Suppressor macrophage treated with lipopolysaccharide for 1 hour (primary cell): ENCODE measurements at regions not wholly inside any gene's neighbourhood (a gene's known extent, or its start where the extent isn't known, plus 50 kb on each side); places are given as distances from the start of the nearest gene placed in this dataset.

ENCODE experiments used
- DNase-seq, 3 donors: peaks; one replicate each; pipeline ENCODE4 v3.0.0-alpha.2; 2020 to 2022

DNA sequence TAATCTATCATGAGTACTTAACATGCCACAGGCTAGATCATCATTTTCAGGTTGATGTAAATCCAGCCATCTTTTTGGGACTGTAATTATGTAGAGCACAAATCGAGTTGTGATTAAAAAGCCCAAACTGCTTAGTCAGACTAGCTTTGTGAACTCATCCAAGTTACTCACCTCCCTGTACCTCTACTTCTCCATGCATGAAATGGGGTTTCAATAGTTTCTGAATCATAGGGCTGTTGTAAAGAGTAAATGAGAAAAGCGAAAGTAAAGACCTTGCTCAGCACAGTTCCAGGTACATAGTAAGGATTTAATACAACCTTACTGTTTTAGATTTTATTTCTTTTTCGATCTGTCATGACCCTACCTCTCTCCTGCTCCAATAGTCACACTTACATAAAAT is 85.6 kb upstream of the GAP43 start:
- DNase-seq: no peak

- DNase-seq: no peak
Observed at GRCh38 chr3:115547207-115547606, 76.1 kb upstream of the GAP43 start.

DNA sequence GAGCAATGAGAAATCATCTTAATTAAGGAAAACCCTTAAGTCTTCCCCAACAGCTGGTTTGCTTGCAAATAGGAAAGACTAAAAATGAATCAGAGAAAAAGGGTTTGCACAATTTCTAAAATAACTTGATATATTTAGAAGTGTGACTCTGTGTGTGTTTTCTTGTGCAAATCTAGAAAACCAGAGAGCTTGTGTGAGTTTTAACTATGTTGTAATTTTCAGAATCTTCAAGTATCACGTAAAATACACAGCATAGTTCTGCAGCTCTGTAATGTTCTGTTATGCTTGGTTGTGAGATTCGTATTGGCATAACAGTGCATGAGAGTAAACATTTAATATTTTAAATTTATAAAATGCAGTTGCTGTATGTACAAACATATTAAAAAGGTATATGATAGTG is 74.7 kb upstream of the GAP43 start:
- no peak for DNase-seq

GRCh38 chr3:115549071-115549470 is 74.2 kb upstream of the GAP43 start:
- DNase-seq: no peak

DNA sequence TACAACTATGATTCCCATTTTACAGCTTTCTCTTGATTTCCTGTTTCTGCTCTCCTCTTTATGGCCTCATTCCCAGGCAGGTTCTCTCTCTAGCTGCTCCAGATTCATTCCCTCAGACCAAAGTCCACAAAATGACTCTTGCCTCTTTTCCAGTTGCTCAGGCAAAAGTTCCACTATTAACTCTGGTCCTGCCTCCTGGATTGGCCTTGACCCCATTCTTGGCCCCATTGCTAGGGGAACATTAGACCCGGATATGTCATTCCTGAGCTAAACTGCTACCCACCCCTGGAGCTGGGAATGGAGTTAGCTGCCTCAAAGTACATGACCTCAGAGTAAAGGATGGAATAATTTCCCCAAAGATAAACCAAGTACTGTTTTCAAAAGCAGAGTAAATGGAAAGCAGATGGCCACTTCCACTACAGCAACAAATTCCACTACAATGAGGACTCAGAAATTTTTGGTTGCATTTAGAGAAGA is 73.0 kb upstream of the GAP43 start:
- DNase-seq: no peak

DNA sequence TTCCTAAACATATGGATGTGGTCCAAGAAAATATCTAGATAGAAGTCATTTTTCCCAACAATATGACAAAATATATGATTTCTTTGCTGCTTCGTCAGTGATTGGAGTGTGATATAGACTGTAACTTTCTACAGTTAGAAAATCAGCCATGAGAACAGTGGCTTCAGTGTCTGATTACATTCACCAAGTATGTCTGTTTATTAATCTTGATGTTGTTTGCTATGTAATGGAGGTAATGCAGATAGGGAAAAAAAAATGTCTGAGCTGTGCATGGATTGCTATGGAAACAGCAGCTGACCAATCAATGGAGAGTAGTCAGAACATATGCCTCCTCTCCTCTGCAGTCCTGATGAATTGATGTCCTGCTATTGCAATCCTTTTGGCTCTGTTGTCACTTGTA is 72.3 kb upstream of the GAP43 start:
- no peak for DNase-seq

GRCh38 chr3:115552007-115552406 is 71.3 kb upstream of the GAP43 start:
- no peak for DNase-seq

DNA sequence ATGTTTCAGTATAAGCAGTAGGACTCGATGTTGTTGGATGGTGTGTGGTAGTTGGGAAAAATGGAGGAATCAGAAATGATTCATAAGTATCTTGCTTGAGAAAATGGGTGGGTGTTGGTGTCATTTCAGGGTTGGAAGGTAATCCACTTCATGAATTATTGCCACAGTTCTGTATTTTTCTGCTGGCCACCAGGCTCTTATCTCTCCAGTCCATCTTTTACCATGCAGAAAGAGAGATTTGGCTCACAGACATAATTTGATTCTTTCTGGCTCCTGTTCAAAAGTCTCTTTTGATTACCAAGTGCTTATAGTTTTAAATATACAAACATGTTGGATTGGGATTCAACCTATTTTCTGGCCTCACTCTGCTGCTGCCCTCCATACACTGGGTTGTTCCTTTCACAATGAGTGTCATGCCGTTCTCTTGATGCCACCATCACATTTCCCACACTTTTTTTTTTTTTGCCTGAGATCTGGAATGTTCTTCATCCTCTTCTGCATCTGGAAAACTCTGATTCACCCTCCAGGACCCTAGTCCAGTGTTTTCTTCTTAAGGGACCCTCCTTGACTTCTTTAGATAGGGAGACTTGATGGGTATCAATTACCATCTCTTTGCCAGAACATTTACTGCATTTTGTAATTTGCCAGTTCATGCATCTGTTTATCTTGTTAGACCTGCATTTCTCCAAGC is 69.4 kb upstream of the GAP43 start:
- DNase-seq: no peak

DNA sequence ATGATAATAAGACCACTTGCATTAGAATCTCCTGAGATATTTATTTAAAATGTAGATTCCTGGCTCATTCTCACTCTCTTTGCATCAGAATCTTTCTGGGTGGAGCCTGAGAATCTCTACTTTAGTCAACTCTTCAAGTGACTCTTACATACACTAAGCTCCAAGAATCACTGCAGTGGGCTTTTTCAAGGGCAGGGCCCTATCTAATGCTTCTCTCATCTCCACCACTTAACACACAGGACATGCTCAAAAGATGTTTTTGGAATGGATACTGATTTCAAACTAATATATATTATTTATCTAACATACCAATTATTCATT is 68.9 kb upstream of the GAP43 start:
- no peak for DNase-seq

DNA sequence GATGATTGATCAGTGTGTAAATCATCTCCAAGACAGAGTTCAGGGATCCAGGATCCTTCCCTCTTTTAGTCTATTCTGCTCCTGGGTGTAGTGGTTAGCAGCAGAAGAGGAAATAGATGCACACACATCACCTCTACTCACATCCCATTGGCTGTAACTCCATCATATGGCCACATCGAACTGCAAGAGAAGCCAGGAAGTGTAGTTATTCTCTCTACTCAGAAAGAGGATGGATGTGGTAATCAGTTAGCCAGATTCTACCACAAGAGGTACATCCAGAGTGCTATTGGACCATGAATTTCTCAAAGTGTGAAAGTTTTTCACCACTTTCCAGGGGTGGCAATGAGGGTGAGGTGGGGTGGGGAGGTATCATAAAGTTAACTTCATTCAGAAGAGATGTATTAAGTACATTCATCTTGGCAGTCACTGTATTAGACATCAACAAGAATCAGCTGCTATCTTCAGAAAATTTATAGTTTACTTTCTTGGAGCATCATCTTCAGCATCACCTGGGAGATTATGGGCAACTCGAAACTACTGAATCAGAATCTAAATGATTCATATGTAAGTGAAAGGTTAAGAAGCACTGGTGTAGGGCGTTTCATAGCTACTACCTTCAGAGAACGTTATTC is 60.6 kb upstream of the GAP43 start:
- no peak for DNase-seq

GRCh38 chr3:115563984-115564383 is 59.3 kb upstream of the GAP43 start:
- DNase-seq: no peak

GRCh38 chr3:115571413-115571812 is 51.9 kb upstream of the GAP43 start:
- no peak for DNase-seq
